ENCODE measurements at regions not wholly inside any gene's neighbourhood (a gene's known extent, or its start where the extent isn't known, plus 50 kb on each side); places are given as distances from the start of the nearest gene placed in this dataset.

DNA sequence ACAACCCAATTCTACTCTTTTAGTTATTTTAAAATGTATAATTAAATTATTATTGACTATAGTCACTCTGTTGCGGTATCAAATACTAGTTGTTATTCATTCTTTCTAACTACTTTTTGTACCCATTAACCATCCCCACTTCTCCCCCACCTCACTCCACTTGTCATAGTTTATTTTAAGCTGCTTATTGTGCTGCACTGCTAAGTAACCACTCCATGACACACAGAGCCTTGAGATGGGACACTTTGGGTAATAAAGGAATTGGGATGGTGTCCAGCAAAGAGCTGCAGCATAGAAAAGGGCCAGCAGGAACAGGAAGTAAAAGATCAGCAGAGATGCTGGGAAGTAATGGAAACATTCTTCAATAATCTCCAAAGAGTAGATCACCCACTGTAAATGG lies 123.0 kb downstream of the RPS29 start:
- no peak for DNase-seq

GRCh38 chr14:49461529-49462401 lies 124.4 kb downstream of the RPS29 start:
- peak; percentile 47 for DNase-seq

DNA sequence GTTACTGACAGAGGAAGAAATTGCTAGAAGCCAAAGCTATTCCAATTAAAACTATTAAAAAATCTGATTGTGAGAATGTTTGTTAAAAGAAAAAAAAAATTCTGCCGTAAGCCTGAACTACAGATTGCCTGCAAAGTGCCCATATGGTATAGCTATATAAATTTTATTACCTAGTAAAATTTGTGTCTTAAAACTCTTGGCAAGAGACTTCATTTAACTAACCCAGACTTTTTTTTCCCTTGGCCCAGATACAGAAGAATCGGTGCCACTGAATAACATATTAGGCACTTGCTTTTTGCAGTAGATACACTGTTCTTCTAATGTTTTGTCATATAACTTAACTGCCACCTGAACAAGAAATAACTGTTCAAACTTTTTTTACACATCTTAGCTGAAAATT lies 125.5 kb downstream of the RPS29 start:
- DNase-seq: no peak

DNA sequence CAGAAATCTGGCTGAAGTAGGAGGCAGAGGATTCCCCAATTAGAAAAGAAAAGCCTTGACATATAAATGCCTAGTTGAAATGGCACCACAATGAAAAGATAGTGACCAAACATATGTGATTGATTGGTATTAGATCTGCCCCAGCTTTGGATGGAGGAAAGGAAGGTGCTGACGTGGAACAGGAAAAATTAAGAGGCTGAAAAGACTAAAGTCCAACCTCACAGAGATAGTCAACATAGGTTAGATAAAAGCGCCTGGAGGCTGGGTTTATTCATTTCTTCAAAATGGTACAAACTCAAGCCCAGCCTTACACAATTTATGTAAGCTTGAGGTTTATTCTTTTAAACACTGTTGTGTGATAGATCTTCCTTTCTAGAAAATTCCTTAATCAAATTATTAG lies 129.6 kb downstream of the RPS29 start:
- no peak for DNase-seq

GRCh38 chr14:49451938-49452337 lies 134.2 kb downstream of the RPS29 start:
- DNase-seq: no peak

- DNase-seq: no peak
These were observed 136.4 kb downstream of the RPS29 start for GRCh38 chr14:49449749-49450148.

DNA sequence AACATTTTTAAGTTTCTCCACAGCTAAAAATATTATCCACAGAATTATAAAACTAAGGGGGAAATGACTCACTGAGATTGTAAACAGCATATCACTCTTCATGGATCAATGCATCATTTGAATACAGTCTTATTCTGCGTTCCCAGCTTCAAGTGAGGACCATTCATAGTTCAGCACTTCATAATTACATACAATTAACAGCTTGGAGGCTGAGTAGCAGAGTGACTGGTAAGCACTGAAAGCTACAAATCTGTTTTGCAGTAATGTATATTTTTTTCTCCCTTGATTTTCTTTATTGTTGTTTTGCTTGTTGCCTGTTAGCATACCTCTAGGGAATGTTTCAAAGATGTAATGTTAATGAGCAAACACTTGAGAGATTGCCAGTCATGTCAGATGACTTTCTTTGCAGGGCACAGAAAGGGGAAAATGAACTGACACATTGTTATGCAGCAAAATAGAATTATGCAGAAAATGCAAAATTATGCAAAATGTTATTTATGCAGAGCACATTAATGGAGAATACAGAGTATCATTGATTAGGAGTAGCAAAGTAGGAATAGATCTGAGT lies 138.6 kb downstream of the RPS29 start:
- DNase-seq: no peak

GRCh38 chr14:49446801-49447200 lies 139.4 kb downstream of the RPS29 start:
- no peak for DNase-seq

DNA sequence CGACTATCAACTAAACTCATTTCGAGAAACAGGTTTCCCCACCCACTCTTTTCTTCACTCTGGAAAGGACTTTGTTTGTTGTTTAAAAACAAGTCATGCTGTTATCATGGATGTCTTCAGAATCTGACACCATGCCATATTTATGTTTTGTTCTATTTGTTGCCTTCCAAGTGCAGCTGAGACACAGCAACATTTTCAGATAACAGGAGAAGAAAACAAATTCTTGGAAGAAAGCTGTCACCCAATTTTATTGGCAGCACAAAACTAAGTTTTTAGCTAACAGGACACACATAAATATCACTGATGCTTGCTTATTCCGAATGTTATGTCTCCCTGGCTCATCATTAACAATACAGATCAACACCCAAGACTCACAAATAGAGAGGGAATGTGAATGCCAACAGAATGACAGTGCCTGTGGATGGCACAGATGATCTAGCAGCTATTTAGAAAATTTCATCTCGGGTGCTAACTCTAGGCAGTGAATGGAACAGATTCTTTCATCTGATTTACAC lies 147.9 kb downstream of the RPS29 start:
- no peak for DNase-seq

DNA sequence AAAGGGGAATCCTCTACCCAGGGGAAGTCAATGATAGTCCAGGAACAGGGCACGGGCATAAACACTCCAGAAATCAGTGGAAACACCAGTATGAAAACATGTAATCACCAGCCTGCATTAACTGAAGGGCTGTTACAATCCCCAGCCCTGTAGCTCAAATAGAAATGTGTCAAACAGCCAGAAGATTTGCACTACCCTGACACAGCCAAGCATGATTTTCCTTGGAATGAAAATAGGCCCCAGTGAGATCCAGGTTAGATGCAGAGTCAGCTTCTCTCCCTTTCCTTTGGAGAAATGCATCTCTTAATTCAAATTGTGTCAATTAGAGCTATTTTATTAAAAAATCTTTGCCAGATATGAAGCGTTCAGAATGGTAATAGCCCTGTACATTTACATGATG lies 158.1 kb downstream of the RPS29 start:
- DNase-seq: no peak

DNA sequence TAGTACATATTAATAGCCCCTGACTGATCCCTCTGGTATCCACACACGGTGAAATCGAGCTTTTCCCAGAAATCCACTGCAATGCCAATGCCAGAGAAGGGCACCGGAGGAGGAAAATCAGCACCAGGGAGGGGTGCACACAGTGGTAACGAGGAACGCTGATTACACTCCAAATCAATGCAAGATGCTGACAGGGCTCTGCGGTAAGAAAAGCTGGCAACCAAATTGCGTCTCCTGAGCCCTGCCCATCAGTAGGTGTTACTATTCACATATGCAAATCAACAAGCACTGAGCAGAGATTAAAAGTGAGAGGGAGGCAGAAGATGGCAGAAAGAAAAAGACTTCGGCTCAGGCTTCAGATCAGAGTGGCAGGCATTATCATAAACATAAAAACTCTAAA lies 159.1 kb downstream of the RPS29 start:
- DNase-seq: no peak

DNA sequence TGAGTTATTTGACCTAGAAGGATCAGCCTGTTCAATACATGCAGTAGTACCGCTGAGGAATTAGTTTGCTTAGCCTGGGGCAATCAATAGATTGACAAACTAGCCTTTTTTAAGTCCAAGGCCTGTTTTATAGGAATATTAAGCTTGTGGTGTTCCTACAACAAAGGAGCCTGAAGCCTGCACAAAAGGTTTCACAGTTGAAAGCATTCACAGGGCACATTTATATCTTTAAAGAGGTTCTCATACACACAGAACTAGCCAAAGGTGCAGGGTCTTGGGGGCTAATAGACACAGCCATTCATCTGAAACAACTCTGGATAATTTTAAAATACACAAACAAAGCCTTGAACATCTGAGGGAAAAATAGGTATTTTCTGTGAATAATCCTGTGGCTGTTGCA lies 160.3 kb downstream of the RPS29 start:
- DNase-seq: no peak

- DNase-seq: no peak
These were observed 161.5 kb downstream of the RPS29 start for GRCh38 chr14:49424436-49425331.

GRCh38 chr14:49420201-49420600 lies 166.0 kb downstream of the RPS29 start:
- DNase-seq: peak; percentile 13

DNA sequence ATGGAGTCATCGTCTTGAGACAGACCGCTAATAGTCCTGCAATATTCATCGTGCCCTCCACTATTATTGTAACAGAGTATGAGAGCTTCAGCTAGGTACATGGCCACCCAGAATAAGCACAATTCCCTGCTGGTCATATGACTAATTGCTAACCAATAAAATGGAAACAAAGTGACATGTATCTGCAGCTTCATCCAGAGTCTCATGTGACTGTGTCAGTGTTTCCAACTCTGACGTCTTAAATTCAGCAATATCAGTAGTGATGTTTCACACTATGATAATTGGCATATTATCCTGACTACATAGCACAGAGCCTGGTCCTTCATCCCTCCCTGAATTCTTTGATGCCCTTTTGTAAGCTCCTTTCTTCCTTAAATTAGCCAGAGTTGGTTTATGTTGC lies 167.4 kb downstream of the RPS29 start:
- DNase-seq: no peak

GRCh38 chr14:49417790-49418189 lies 168.4 kb downstream of the RPS29 start:
- DNase-seq: no peak

GRCh38 chr14:49408187-49408933 lies 177.8 kb downstream of the RPS29 start:
- DNase-seq: no peak

DNA sequence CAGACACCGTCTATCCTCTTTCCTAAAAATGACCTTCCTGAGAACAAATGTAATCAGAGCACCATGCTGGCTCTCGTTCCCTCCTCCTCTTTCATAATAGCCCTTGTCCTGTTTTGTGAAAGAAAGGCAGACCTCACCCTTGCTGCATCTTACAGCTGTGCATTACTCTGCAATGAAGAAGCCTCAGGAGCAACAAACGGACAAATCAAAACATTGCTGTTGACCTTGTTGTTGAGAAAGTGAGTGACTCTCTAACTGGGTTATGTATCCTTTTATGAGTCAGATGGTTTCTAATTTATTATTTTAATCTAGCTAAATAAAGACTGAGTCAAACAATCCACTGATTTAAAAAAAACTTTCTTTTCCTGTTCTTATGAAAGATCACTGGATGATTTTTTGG lies 180.9 kb downstream of the RPS29 start:
- no peak for DNase-seq

- no peak for DNase-seq
These were observed 184.8 kb downstream of the RPS29 start for GRCh38 chr14:49401373-49401772.

GRCh38 chr14:49396801-49397200 lies 189.4 kb downstream of the RPS29 start:
- no peak for DNase-seq

DNA sequence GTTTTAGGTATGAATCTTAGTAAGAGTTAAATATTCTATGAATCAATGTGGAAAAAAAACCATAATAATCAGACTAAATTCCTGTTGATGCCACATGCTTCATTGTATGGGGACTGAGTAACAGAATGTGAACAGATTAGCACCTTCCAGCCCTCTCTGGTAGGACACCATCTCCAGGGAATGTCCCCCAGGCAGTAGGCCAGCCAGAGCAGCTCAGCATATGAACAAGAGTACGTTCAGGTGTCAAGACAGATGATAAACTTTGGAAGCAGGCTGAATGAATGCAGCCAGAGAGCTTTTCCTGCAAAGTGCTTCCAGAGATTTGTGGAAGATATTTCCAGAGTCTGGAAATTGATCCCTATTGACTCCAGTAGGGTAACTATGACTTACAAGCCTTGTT lies 204.4 kb downstream of the RPS29 start:
- DNase-seq: no peak

DNA sequence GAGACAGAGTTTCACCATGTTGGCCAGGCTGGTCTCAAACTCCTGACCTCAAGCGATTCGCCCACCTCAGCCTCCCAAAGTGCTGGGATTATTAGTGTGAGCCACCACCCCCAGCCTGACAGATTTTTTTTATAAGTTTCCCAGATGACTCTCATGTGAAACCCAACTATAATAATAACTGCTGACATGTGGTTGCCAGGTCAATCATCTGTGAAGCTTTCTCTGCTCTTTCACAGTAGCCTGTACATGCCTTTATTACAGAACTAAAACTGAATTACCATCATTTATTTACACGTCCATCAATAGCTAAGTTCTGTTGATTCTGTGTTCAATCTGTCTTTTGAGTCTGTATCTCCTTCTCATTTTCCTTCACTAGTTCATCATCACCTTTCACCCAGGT lies 218.5 kb downstream of the RPS29 start:
- DNase-seq: no peak

DNA sequence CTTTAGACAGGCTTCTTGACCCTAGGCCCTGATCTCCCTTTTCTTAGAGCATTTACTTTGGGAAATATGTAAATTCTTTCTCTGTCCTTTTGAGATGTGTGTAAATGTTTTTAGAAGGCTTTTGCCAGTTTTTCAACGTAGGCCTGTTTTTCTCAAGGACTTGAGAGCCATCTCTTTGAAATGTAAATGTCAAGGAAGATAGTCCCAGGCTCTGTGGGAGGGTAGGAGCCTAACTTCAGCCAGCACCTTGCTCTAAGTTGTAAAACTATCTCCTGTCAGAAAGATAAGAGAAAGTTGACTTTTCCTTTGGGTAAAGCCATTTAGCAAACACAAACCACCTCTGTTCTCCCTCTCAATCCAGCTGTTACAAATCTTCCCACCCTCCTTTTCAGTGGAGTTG lies 219.8 kb downstream of the RPS29 start:
- no peak for DNase-seq

Measured in activated naive CD4-positive, alpha-beta T cell treated with anti-CD3 and anti-CD28 coated beads, Interleukin-2, amount 50 U/mL, for 16 hours (primary cell).